GM19023 (cell line): ENCODE measurements at regions not wholly inside any gene's neighbourhood (a gene's known extent, or its start where the extent isn't known, plus 50 kb on each side); places are given as distances from the start of the nearest gene placed in this dataset.
"Not testable (repeated sequence)": the region's sequence is repeated elsewhere in the genome, so short reads cannot be mapped to it uniquely, and the experiment has no call there.

Experiments
- ATAC-seq: cut with Tn5 transposase; IDR thresholded peaks from one replicate; pipeline ENCODE4 v1.9.1; 2021; ENCODE audit warnings: mild to moderate bottlenecking, moderate library complexity; ENCODE audit not compliant: unreplicated experiment

DNA sequence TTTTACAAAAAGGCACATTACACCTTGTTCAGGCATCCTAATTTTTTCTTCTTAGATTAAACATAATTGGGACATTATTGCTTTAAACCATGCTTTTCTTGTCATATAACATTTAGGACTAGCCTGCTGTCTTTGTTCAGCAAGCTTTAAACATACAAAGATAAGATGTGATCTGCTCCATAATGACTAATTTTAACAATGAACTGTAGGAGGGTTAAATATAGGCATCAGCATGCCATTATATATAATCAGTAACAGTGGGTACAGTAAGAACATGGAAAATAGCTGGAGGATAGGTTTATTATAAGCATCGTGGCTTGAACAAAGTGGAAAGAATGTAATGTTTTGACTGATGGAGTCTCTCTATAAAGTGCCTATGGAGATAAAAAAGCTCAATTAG lies 661.7 kb downstream of the SLITRK6 start:
- no peak for ATAC-seq

DNA sequence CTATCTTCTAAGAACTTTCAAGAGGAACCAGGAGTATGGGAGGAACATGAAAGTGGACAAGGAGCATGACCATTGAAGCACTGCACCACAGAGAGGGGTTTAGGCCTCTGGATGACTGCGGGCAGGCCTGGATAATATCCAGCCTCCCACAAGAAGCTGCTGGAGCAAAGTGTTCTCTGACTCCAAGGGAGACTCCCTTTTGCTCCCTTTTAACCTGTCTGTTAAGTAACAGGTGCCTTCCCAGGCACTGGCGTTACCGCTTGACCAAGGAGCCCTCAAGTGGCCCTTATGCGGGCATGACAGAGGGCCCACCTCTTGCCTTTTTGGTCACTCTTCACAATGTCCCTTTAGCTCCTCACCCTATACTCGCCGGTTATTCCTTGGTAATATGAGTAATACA lies 666.2 kb downstream of the SLITRK6 start:
- ATAC-seq, result no peak

DNA sequence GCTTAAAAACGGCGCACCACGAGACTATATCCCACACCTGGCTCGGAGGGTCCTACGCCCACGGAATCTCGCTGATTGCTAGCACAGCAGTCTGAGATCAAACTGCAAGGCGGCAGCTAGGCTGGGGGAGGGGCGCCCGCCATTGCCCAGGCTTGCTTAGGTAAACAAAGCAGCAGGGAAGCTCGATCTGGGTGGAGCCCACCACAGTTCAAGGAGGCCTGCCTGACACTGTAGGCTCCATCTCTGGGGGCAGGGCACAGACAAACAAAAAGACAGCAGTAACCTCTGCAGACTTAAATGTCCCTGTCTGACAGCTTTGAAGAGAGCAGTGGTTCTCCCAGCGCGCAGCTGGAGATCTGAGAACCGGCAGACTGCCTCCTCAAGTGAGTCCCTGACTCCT lies 675.7 kb downstream of the SLITRK6 start:
- not testable (repeated sequence) for ATAC-seq

DNA sequence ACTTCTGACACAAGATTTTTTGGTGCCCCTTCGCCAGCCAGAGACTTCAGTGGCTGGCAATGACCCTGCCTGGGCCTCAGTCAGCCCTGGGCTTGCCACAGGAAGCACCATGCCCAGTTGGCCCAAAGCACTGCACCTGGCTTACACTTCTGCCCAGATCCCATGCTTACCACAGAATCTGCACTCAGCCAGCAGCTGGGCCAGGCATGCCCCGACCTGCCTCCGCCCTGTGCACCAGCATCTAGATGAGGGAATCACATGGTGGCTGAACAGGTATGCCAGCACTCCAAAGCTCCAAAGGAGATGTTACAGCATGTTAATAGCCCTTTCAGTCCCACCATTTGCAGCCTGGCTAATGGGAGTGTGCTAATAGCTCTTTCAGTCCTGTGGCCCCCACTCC lies 690.9 kb downstream of the SLITRK6 start:
- ATAC-seq, result no peak

DNA sequence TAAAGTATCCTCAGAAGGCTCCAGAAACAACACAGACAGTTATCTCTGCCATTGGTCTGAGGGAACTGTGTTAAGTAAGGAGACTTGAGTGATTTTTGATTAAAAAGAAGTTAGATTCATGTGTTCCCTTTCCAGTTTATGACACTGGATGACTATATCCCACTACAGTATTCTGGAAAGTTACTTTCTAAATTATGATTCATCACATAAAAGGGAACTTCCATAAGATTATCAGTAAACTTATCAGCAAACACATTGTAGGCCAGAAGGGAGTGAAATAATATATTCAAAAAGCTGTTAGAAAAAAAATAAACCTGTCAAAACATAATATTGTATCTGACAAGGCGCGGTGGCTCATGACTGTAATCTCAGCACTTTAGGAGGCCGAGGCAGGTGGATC lies 700.0 kb downstream of the SLITRK6 start:
- ATAC-seq, result no peak

DNA sequence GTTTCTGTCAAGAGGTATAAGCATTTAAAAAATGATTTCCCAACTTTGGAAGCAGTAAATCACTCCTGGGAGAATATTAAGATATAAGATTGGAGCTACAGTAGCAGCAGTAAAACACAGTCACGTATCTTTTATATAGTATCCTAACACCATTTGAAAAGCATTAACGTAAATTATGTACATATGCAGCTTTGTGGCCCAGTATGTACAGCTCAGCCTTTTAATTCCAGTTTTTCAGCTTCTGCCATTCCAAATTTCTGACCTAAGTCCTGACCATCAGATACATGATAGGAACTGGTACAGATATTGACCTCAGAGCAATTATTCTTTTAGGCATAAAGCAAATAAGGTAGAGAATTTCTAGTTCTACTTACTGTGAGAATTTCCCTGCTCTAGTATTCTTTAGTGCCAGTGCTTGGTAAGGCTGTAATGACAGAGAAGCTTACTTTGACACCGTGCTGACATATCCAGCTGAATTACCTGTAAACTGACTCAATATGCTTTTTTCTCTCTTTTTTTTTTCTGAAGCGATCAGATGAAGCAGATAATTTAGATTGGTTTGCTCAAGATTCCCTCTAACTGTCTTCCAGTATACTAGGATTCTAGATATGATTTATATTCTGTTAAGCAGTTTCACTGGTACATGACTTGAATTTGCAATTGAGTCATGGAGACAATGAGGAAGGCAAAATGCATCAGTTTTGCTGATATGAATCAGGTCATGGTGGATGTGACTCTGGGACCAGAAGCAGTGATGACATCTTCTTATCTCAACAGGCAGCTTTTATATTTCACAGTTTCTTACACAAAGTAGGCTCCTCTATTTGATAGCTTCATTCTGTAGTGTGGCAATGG lies 703.6 kb downstream of the SLITRK6 start:
- no peak for ATAC-seq

DNA sequence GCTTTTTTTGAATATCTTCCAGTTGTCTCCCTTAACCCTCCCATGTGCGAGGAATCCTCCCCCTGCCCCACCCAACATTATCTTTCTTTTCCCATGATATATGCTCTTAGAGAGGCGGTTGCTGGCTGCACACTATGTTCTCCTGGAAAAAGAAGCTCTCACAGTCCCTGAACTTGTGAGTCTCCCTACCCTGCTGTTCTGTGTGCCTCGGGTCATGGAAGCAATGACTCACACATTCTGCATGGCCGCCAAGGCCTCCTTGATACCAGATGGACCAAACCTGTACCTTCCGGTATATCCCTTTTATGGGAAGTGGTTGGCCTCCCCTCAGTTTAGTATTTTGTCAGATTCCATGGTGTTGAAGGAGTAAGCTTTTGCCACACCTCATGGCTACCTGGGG lies 705.4 kb downstream of the SLITRK6 start:
- no peak for ATAC-seq

DNA sequence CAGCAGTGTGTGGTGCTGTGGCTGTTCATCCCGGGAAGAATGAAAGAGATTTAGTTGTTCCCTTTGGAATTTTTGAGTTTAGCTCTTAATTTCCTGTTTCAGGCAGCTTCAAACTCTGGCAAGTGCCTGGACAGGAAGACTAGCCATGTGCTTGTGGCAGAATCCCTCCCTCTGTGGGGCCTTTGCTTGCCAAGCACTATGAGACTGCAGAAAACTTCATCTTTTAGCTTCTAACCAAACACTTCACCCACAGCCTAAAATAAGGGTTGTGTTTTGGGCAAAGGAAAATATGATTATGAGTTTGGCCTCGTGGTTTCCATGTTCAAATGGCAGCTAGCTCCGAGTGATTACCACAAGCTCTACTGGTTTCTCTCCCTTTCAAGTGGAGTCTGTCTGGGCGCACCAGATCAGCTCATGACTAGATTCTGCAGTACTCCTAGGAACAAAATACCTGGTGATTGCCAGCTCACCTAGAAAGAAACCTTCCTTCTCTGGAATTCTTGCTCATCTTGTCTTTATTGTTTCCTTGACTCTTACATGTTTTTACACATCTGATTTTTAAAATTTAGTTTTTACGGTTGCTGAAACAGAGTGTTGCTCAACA lies 707.5 kb downstream of the SLITRK6 start:
- no peak for ATAC-seq

DNA sequence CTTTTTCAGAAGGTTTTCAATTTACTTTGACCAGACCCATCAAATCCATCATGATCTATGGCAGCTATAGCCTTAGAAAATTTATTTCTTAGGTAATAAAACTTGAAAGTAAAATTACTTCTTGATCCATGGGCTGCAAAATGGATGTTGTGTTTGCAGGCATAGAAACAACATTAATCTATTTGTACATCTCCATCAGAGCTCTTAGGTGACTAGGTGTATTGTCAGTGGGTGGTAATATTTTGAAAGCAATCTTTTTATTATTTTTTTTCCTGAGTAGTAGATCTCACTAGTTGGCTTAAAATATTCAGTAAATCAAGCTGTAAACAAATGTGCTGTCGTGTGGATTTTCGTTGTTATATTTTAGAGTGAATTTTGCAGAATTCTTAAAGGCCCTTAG lies 710.0 kb downstream of the SLITRK6 start:
- ATAC-seq, result no peak

DNA sequence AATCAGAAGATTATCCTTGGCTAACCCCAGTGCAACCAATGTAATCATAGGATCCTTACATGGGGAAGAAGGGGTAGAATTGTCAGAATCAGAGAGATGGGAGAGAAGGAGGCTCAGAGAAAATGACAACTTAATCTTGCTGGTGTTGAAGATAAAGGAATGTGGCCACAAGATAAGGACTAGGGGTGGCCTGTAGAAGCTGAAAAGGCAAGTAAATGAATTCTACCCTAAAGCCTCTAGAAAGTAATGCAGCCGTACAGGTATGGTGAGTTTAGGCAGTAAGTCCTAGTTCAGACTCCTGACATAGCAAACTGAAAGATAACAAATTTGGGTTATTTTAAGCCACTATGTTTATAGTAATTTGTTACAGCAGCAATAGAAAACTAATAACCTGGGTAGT lies 718.5 kb downstream of the SLITRK6 start:
- no peak for ATAC-seq

DNA sequence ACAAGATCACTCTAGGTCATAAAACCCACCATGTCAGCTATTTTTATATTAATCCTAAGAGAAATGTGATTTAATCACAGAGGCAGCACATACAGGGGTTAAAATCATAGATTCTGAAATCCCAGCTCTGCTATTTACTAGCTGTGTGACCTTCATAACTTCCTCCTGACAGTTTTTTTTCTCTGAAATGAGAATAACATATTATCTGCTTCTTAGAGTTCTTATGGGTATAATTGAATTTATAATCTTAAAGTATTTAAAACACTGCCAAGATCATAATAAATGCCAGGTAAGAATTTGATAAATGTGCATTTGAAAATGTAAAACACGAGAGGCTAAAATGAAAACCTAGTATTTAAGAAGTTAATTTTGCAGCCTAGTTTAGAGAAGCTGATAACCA lies 722.9 kb downstream of the SLITRK6 start:
- ATAC-seq, result no peak

DNA sequence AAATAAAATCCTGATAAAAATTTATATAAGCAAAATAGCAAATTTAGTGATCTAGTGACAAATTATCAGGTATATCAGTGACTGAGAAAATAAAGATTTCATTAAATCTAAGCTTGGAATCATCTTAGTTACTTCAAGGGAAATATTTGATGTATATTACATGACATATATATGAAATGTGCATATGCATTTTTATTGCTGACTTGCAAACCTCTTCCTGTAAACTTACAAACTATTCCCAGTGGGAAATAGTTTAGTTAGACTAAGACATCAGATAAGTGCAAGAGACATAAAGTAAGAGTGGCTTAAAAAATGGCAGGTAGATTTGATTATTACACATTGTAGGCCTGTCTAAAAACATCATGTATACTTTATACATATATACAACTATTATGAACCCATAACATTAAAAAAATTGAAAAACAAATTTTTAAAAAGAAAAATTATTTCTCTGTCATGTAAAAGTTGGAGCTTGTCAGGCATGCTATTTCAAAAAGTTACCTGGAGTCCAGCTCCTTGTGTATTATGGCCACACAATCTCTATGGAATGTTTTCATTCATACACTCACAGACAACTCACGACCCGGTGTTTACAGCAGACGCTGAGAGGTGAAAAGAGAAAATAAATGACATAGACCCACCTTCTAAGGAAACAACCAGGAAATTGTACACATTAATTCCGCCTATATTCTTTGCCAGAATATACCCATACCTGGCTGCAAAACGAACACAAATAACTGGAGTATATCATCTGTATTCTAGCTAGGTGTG lies 724.5 kb downstream of the SLITRK6 start:
- ATAC-seq, result no peak

DNA sequence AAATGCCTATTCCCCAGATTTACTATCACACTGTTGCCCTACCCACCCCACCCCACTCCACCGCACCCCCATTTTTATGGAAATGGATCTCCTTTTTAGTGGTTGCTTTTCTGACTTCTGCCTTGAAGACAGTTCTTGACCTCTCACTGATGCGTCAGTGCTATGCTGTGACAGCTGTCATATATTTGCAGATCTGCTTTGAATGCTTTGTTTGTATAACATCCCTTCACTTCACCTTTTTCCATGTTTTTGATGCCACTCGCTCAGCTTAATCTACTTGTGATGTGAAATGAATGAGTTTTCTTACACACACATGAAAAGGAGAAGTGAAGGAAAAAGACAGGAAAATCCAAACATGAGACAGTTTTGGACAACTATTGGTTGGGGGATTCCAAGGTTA lies 731.0 kb downstream of the SLITRK6 start:
- ATAC-seq, result no peak

DNA sequence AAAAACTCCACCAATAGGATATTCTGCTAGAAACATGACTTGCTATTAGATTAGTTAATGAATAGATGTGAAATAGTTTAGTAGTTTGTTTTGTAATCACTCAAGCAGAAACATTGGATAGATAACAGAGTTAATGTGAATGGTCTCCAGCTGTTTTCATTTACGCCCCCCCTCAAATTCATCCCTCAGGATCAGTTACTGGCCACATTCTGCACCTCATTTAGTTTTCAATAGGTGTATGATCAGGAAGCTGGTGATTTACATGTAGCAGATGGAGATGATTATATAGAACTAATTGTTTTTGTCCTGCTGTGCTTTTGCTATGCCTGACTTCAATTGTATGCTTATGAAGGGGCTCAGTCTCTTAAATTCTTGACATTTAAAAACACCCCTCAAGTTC lies 759.0 kb downstream of the SLITRK6 start:
- ATAC-seq, result no peak

DNA sequence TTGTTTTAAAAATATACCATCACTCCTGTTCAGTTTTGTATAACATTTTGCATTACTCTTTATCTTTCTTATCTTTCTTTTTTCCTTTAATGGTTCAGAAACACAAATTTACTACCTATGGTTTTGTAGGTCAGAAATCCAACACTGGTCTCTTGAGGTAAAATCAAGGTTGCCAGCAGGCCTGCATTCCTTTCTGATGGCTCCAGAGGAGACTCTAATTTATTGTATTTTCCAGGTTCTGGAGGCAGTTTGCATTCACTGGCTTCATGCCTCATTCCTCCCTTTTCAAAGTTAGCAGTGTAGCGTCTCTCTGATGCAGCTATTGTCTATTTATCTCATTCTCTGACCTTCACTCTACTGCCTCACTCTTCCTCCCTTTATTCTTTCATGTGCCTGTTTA lies 767.4 kb downstream of the SLITRK6 start:
- no peak for ATAC-seq

DNA sequence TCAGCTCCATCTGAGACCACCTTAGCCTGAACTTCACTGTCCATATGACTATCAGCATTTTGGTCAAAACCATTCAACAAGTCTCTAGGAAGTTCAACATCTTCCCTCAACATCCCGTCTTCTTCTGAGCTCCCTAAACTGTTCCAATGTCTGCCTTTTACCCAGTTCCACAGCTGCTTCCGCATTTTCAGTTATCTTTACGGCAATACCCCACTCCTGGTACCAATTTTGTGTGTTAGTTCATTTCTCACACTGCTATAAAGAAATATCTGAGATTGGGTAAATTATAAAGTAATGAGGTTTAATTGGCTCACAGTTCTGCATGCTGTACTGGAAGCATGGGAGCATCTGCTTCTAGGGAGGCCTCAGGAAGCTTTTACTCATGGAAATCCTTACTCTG lies 771.2 kb downstream of the SLITRK6 start:
- ATAC-seq, result no peak

DNA sequence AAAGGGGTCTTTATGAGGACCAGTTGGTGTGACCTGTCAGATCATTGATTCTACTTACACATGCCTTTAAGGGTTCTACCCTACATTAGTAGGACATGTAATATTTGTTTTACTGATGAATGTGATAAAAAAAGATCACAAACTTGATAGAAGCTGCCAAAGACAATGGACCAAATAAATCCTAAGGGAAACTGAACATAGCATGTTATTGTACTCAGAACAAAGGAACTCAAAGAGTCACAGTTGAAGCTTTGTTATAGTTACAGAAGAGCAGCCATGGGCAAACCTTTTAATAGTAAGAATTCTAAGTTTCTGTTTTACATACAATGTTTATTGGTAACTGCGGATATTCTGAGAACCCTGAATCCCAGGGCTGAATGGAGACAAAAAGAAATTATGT lies 780.1 kb downstream of the SLITRK6 start:
- no peak for ATAC-seq

DNA sequence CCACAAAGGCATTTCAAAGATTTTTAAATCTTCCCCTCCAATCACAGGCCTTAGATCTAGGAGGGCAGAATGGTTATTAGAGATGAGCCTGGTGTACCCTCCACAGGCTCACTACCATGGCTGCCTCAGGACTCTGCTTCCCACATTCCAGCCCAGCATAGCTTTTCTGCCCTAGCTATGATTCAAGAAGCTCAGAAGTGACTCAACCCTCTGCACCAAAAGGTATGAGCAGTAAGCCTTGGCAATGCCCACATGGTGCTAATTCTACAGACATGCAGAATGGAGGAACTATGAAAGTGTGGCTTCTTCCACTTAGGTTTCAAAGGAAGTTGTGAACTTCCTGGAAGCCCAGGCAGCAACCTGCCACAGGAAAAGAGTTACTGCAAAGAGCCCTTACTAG lies 786.2 kb downstream of the SLITRK6 start:
- ATAC-seq, result no peak

DNA sequence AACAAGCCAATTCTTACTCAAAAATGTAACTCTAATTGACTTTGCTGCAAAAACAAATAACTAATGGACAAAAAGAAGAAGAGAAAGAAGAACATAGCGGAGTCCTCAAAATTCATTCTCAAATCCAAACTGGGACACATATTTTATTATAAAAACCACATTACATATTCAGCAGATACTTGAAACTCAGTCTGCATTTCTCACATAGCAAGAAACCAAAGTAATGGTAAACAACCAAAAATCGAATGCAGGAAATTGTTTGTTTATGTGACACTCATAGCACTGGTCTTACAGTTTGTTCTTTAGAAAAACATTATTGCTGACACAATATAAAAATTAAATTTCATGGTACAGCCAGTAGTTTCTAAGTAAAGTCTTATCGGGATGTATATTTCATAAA lies 789.8 kb downstream of the SLITRK6 start:
- ATAC-seq, result no peak

DNA sequence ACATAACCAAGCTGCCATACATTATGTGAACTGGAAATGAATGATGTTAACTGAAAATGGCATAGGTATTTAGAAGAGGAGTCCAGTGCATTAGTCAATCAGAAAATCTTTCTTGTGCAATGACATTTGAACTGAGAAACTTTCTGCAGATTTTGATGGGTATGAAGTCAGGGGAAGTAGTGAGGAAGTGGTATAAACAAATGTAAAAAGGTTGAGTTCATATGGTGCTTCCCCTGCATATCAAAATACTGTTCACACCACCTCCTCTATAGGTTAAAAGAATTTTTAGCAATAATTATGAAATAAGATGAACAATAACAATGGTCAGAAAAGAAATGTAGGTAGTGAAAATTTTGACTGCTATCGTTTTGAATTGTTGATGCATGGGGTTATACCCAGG lies 800.0 kb downstream of the SLITRK6 start:
- ATAC-seq, result no peak

DNA sequence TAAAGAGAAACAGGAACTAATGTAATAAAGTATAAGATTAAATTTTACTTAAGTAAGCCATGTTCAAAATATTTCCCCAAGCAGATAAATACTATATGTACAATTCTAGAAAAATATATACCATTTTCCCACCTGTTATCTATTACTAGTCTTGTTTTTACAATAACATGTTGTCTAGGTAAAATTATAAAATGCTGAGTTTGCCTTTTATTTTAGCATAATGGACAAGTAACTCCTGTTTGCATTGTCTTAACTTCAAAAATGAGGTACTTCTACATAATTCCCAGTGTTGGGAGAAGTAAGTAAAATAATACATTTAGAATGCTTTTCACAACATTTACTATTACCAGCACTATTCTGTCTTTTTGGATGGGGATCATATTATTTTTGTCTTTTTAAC lies 800.5 kb downstream of the SLITRK6 start:
- no peak for ATAC-seq

DNA sequence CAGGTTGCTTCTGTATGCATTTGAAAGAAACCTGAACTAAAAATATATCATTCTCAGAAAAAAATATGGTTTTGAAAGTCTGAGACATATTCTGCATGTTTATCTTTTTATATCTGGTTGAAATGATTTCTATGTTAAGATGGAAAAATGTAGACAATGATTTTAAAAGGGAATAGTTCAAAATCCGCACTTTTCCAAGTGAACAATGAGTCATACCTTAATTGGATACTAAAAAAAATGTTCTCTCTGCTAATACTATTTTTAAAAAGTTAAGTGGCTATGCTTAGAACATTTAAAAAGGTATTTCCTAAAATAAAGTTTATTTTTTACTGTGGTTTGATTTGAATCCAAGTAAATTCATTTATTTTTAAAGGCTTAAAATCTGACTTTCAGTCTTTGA lies 801.4 kb downstream of the SLITRK6 start:
- ATAC-seq, result no peak
